Fibroblast of the aortic adventitia (primary cell): ENCODE measurements at regions not wholly inside any gene's neighbourhood (a gene's known extent, or its start where the extent isn't known, plus 50 kb on each side); places are given as distances from the start of the nearest gene placed in this dataset.

Source experiments
- DNase-seq: peaks from one replicate; pipeline ENCODE4 v3.0.0-alpha.2; 2010; ENCODE audit warnings: low read depth
- H3K4me3 ChIP-seq: 2 replicates; pipeline ENCODE4 v1.5.1; 2011; ENCODE audit warnings: low read depth, mild to moderate bottlenecking, control low read depth, low read length, moderate library complexity
- CTCF ChIP-seq: IDR thresholded peaks from 2 replicates; pipeline ENCODE4 v1.5.1; 2011; ENCODE audit warnings: mild to moderate bottlenecking, low read length, control low read depth, inconsistent platforms; ENCODE audit not compliant: insufficient read depth

GRCh38 chr9:107112707-107113243 is 170.3 kb upstream of the RAD23B start:
- TF ChIP-seq CTCF = no peak
- no peak for DNase-seq
- H3K4me3 ChIP-seq = no peak overlapping the region

GRCh38 chr9:107118863-107119624 is 164.0 kb upstream of the RAD23B start:
- no peak for DNase-seq
- no peak for TF ChIP-seq CTCF
- no peak overlapping the region for H3K4me3 ChIP-seq

GRCh38 chr9:107119735-107120134 is 163.3 kb upstream of the RAD23B start:
- no peak for TF ChIP-seq CTCF
- no peak overlapping the region for H3K4me3 ChIP-seq
- DNase-seq = no peak

DNA sequence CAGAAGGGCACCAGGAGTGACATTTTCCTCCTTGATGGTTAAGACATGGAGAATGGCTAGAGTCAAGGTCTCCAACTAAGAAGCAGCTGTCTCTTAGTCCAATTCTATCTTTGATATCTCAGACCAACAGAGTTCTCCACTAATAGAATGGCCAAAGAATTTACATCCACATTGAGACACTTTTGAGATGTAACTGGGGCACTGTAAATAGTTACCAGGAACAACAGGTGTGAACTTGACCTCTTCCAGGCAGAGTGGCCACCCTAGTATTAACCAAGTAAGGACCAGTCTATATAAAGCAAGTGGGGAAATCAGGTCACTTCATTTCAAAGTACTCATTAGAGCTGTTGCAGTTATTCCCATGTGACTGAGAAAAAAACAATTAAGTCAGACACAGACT is 159.7 kb upstream of the RAD23B start:
- no peak overlapping the region for H3K4me3 ChIP-seq
- DNase-seq = no peak
- no peak for TF ChIP-seq CTCF

DNA sequence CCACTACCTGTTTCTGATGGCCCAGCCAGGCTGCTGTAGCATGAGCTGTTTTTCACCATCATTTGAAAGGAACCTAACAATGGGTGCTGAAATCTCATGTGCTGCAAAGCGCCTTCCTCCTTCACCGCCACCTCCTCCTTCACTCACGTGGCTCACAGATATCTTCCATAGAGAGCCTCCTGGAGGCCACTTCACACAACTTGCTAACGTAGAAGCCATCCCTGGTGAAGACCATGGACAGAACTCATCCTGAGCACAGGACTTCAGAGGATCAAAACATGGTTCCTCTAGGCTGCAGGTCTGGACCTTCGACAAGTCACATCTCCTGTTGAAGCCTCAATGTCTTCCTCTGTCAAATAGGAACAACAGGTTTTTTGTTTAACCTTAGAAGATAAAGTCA is 155.5 kb upstream of the RAD23B start:
- TF ChIP-seq CTCF = no peak
- no peak for DNase-seq
- H3K4me3 ChIP-seq = no peak overlapping the region

- no peak overlapping the region for H3K4me3 ChIP-seq
- no peak for DNase-seq
- TF ChIP-seq CTCF = no peak
Observed at GRCh38 chr9:107131108-107131799, 151.8 kb upstream of the RAD23B start.
